ENCODE measurements at regions not wholly inside any gene's neighbourhood (a gene's known extent, or its start where the extent isn't known, plus 50 kb on each side); places are given as distances from the start of the nearest gene placed in this dataset.

GRCh38 chr12:89943463-89943862, 234.8 kb upstream of the ATP2B1 start:
- no peak for TF ChIP-seq CTCF (IDR thresholded peaks at IDR 0.05; ENCODE audit: insufficient read depth, low read depth, low read length)
- TF ChIP-seq EZH2 (IDR thresholded peaks at IDR 0.05; ENCODE audit: insufficient read depth, low read length) = no peak
